Trophoblast cell (in vitro differentiated cells and primary cell): ENCODE measurements at regions not wholly inside any gene's neighbourhood (a gene's known extent, or its start where the extent isn't known, plus 50 kb on each side); places are given as distances from the start of the nearest gene placed in this dataset.

ENCODE experiments used
- DNase-seq, 2 donors: peaks; one replicate each; pipeline ENCODE4 v3.0.0-alpha.2; 2016
- H2AFZ ChIP-seq: 2 replicates; pipeline ENCODE4 v1.6.1; 2013; ENCODE audit warnings: low read length, moderate library complexity, mild to moderate bottlenecking; ENCODE audit not compliant: insufficient read depth, poor library complexity
- H2AK5ac ChIP-seq: 2 replicates; pipeline ENCODE4 v1.6.1; 2013; ENCODE audit warnings: mild to moderate bottlenecking, low read length
- H2BK120ac ChIP-seq: 2 replicates; pipeline ENCODE4 v1.6.1; 2013; ENCODE audit warnings: low read length, mild to moderate bottlenecking, moderate library complexity; ENCODE audit not compliant: insufficient read depth, poor library complexity
- H2BK12ac ChIP-seq: 2 replicates; pipeline ENCODE4 v1.6.1; 2013; ENCODE audit warnings: mild to moderate bottlenecking, low read length, moderate library complexity
- H2BK5ac ChIP-seq: 2 replicates; pipeline ENCODE4 v1.6.1; 2013; ENCODE audit warnings: low read length, low read depth, moderate library complexity, mild to moderate bottlenecking; ENCODE audit not compliant: poor library complexity
- H3K14ac ChIP-seq: 2 replicates; pipeline ENCODE4 v1.6.1; 2013; ENCODE audit warnings: mild to moderate bottlenecking, low read length
- H3K18ac ChIP-seq: 2 replicates; pipeline ENCODE4 v1.6.1; 2013; ENCODE audit warnings: mild to moderate bottlenecking, low read length
- H3K23ac ChIP-seq: 2 replicates; pipeline ENCODE4 v1.6.1; 2013; ENCODE audit warnings: low read length
- H3K27ac ChIP-seq: 2 replicates; pipeline ENCODE4 v1.5.1; 2013; ENCODE audit warnings: low read depth, mild to moderate bottlenecking, inconsistent platforms, low read length, moderate library complexity
- H3K27me3 ChIP-seq: 2 replicates; pipeline ENCODE4 v1.6.1; 2013; ENCODE audit warnings: inconsistent platforms, mild to moderate bottlenecking, low read length, moderate library complexity; ENCODE audit not compliant: insufficient read depth
- H3K36me3 ChIP-seq, 2 experiments: 1 replicate in 1 of 2; 2 replicates in 1 of 2; pipeline ENCODE4 v1.6.1; 2013; ENCODE audit warnings: low read length in 2 of 2, mild to moderate bottlenecking in 2 of 2, moderate library complexity in 1 of 2; ENCODE audit not compliant: insufficient read depth in 2 of 2, control insufficient read depth in 1 of 2
- H3K4ac ChIP-seq: 2 replicates; pipeline ENCODE4 v1.6.1; 2013; ENCODE audit warnings: low read depth, mild to moderate bottlenecking, low read length, moderate library complexity
- H3K4me1 ChIP-seq, 2 experiments: 1 replicate in 1 of 2; 2 replicates in 1 of 2; pipeline ENCODE4 v1.6.1; 2013; ENCODE audit warnings: low read length in 2 of 2, mild to moderate bottlenecking in 2 of 2, moderate library complexity in 1 of 2; ENCODE audit not compliant: insufficient read depth in 2 of 2, control insufficient read depth in 1 of 2
- H3K4me2 ChIP-seq: 2 replicates; pipeline ENCODE4 v1.6.1; 2013; ENCODE audit warnings: inconsistent platforms, mild to moderate bottlenecking, low read length, moderate library complexity
- H3K4me3 ChIP-seq: 2 replicates; pipeline ENCODE4 v1.5.1; 2013; ENCODE audit warnings: mild to moderate bottlenecking, low read depth, low read length, inconsistent platforms
- H3K79me1 ChIP-seq: one replicate; pipeline ENCODE4 v1.6.1; 2013; ENCODE audit warnings: low read length
- H3K79me2 ChIP-seq: 2 replicates; pipeline ENCODE4 v1.6.1; 2013; ENCODE audit warnings: low read length, mild to moderate bottlenecking; ENCODE audit not compliant: control insufficient read depth, insufficient read depth, poor library complexity
- H3K9ac ChIP-seq: 2 replicates; pipeline ENCODE4 v1.6.1; 2013; ENCODE audit warnings: mild to moderate bottlenecking, low read length
- H3K9me3 ChIP-seq: 2 replicates; pipeline ENCODE4 v1.6.1; 2013; ENCODE audit warnings: low read depth, mild to moderate bottlenecking, control low read depth, inconsistent platforms, low read length; ENCODE audit not compliant: insufficient read depth
- H4K12ac ChIP-seq: 2 replicates; pipeline ENCODE4 v1.6.1; 2013; ENCODE audit warnings: low read depth, mild to moderate bottlenecking, low read length, moderate library complexity
- H4K8ac ChIP-seq: 2 replicates; pipeline ENCODE4 v1.6.1; 2013; ENCODE audit warnings: low read depth, mild to moderate bottlenecking, low read length, moderate library complexity
- H4K91ac ChIP-seq: one replicate; pipeline ENCODE4 v1.6.1; 2013; ENCODE audit warnings: low read depth, mild to moderate bottlenecking, low read length, moderate library complexity
- WGBS: extraction: QIAGEN DNeasy Blood & Tissue Kit; methylation state at CpG from one replicate; pipeline ENCODE4 v1.1.7; 2013; ENCODE audit warnings: missing lambda C conversion rate; ENCODE audit not compliant: insufficient read length, insufficient coverage; ENCODE audit errors: extremely low coverage; 5-methylcytosine and 5-hydroxymethylcytosine counted together

DNA sequence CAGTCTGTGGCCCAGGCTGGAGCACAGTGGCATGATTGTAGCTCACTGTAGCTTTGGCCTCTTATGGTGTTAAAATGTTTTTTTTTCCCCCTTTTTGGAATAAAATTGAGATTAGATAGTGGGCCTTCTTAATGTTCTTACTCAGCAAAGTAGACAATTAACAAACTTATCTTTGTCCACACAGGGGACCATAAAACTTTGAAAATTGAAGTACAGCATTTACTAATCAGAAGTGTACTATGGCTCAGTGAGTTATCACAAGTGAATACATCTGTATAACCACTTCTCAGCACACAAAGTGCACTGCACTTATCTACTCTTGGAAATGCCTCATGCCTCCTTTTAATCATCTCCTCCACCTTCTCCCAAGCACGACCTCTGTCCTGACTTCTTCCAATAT is 218.9 kb downstream of the PRDM2 start:
- no peaks in the 10 kb centered on the region for H3K79me2 ChIP-seq
- H3K27me3 ChIP-seq = no peaks in the 10 kb centered on the region
- WGBS = no CpG with 5 or more reads among the region's 1 CpG
- no peaks in the 10 kb centered on the region for H3K36me3 ChIP-seq
- no peak overlapping the region for H4K91ac ChIP-seq
- H3K4me1 ChIP-seq = no peaks in the 10 kb centered on the region
- no peak overlapping the region for H2BK120ac ChIP-seq
- DNase-seq = no peak
- no peak overlapping the region for H4K8ac ChIP-seq
- no peak overlapping the region for H2AK5ac ChIP-seq
- H3K14ac ChIP-seq = no peak overlapping the region
- no peak overlapping the region for H3K4ac ChIP-seq
- H3K9ac ChIP-seq = no peak overlapping the region
- no peak overlapping the region for H3K4me2 ChIP-seq
- H2BK12ac ChIP-seq = no peak overlapping the region
- no peak overlapping the region for H3K18ac ChIP-seq
- H3K79me1 ChIP-seq = no peaks in the 10 kb centered on the region
- no peak overlapping the region for H3K4me3 ChIP-seq
- no peak overlapping the region for H3K27ac ChIP-seq
- no peak overlapping the region for H2AFZ ChIP-seq
- H3K9me3 ChIP-seq = peaks cover 6% of the 10 kb centered on the region
- H4K12ac ChIP-seq = no peak overlapping the region
- no peak overlapping the region for H2BK5ac ChIP-seq
- no peak overlapping the region for H3K23ac ChIP-seq

- Histone ChIP-seq H2BK12ac (no peak overlapping the region), H3K4me3 (no peak overlapping the region), H3K79me1 (no peaks in the 10 kb centered on the region), H3K9ac (no peak overlapping the region), H2BK5ac (no peak overlapping the region), H2AK5ac (no peak overlapping the region), H3K23ac (no peak overlapping the region), H4K12ac (no peak overlapping the region), H3K27ac (no peak overlapping the region), H2AFZ (no peak overlapping the region), H3K4me1 (no peaks in the 10 kb centered on the region), H2BK120ac (no peak overlapping the region), H3K36me3 (no peaks in the 10 kb centered on the region), H3K14ac (no peak overlapping the region), H4K91ac (no peak overlapping the region), H3K9me3 (peaks cover 9% of the 10 kb centered on the region), H3K4ac (no peak overlapping the region), H3K27me3 (no peaks in the 10 kb centered on the region), H4K8ac (no peak overlapping the region), H3K79me2 (no peaks in the 10 kb centered on the region), H3K4me2 (no peak overlapping the region), H3K18ac (no peak overlapping the region)
- DNase-seq = no peak
- no CpG with 5 or more reads among the region's 1 CpG for whole genome bisulfite sequencing
Observed at GRCh38 chr1:13921190-13921589, 221.2 kb downstream of the PRDM2 start.

- Histone ChIP-seq H4K91ac (no peak overlapping the region), H3K27me3 (no peaks in the 10 kb centered on the region), H3K23ac (no peak overlapping the region), H4K12ac (no peak overlapping the region), H3K9ac (no peak overlapping the region), H3K14ac (no peak overlapping the region), H2AFZ (no peak overlapping the region), H3K27ac (no peak overlapping the region), H2BK5ac (no peak overlapping the region), H3K4ac (no peak overlapping the region), H2BK120ac (no peak overlapping the region), H3K4me1 (no peaks in the 10 kb centered on the region), H3K9me3 (peaks cover 6% of the 10 kb centered on the region), H2AK5ac (no peak overlapping the region), H3K18ac (no peak overlapping the region), H3K36me3 (no peaks in the 10 kb centered on the region), H3K4me2 (no peak overlapping the region), H3K79me2 (no peaks in the 10 kb centered on the region), H3K79me1 (no peaks in the 10 kb centered on the region), H4K8ac (no peak overlapping the region), H3K4me3 (no peak overlapping the region), H2BK12ac (no peak overlapping the region)
- DNase-seq = no peak
- no CpG with 5 or more reads among the region's 5 CpGs for WGBS
Observed at GRCh38 chr1:13922466-13923110, 222.6 kb downstream of the PRDM2 start.

- Histone ChIP-seq H3K9me3 (peaks cover 6% of the 10 kb centered on the region), H2AK5ac (no peak overlapping the region), H4K8ac (no peak overlapping the region), H2AFZ (no peak overlapping the region), H4K12ac (no peak overlapping the region), H3K14ac (no peak overlapping the region), H3K79me2 (no peaks in the 10 kb centered on the region), H3K4me2 (no peak overlapping the region), H3K4me3 (no peak overlapping the region), H3K9ac (no peak overlapping the region), H2BK12ac (no peak overlapping the region), H3K4me1 (no peaks in the 10 kb centered on the region), H4K91ac (no peak overlapping the region), H2BK120ac (no peak overlapping the region), H3K27me3 (no peaks in the 10 kb centered on the region), H3K23ac (no peak overlapping the region), H3K79me1 (no peaks in the 10 kb centered on the region), H3K18ac (no peak overlapping the region), H3K36me3 (no peaks in the 10 kb centered on the region), H3K27ac (no peak overlapping the region), H3K4ac (no peak overlapping the region), H2BK5ac (no peak overlapping the region)
- DNase-seq = no peak
Observed at GRCh38 chr1:13926556-13926955, 226.6 kb downstream of the PRDM2 start.
